Endodermal cell (in vitro differentiated cells): ENCODE measurements at regions not wholly inside any gene's neighbourhood (a gene's known extent, or its start where the extent isn't known, plus 50 kb on each side); places are given as distances from the start of the nearest gene placed in this dataset.

Experiments used
- DNase-seq: peaks from one replicate; pipeline ENCODE4 v3.0.0-alpha.2; 2017
- H3K27ac ChIP-seq: 2 replicates; pipeline ENCODE4 v1.5.1; 2013; ENCODE audit warnings: mild to moderate bottlenecking, low read depth, low read length, moderate library complexity
- H3K27me3 ChIP-seq: 2 replicates; pipeline ENCODE4 v1.6.1; 2013; ENCODE audit warnings: mild to moderate bottlenecking, low read length, moderate library complexity; ENCODE audit not compliant: insufficient read depth, control insufficient read depth, poor library complexity, severe bottlenecking
- H3K36me3 ChIP-seq: 2 replicates; pipeline ENCODE4 v1.7.0; 2013; ENCODE audit warnings: mild to moderate bottlenecking, low read length, moderate library complexity; ENCODE audit not compliant: control insufficient read depth, insufficient read depth
- H3K4me1 ChIP-seq: one replicate; pipeline ENCODE4 v1.7.0; 2013; ENCODE audit warnings: low read length; ENCODE audit not compliant: control insufficient read depth, insufficient read depth
- H3K4me3 ChIP-seq: 2 replicates; pipeline ENCODE4 v1.5.1; 2013; ENCODE audit warnings: mild to moderate bottlenecking, low read length, moderate library complexity
- H3K9ac ChIP-seq: 2 replicates; pipeline ENCODE4 v1.6.1; 2013; ENCODE audit warnings: mild to moderate bottlenecking, low read length, moderate library complexity; ENCODE audit not compliant: poor library complexity, severe bottlenecking; ENCODE audit errors: extremely low read depth
- H3K9me3 ChIP-seq: 2 replicates; pipeline ENCODE4 v1.6.1; 2013; ENCODE audit warnings: mild to moderate bottlenecking, low read length, moderate library complexity; ENCODE audit not compliant: control insufficient read depth
- H3K27ac Mint-ChIP-seq: 2 replicates; pipeline ENCODE4 v1.8.0; 2020; ENCODE audit warnings: mixed read lengths
- H3K27me3 Mint-ChIP-seq: 2 replicates; pipeline ENCODE4 v1.8.0; 2021; ENCODE audit warnings: mild to moderate bottlenecking, mixed read lengths; ENCODE audit not compliant: insufficient read depth
- H3K36me3 Mint-ChIP-seq: 2 replicates; pipeline ENCODE4 v1.8.0; 2020; ENCODE audit warnings: low read depth, mixed read lengths
- H3K4me1 Mint-ChIP-seq: 2 replicates; pipeline ENCODE4 v1.8.0; 2020; ENCODE audit warnings: mixed read lengths
- H3K4me3 Mint-ChIP-seq: 2 replicates; pipeline ENCODE4 v1.8.0; 2020; ENCODE audit warnings: mild to moderate bottlenecking, moderate library complexity, mixed read lengths
- H3K9me3 Mint-ChIP-seq: 2 replicates; pipeline ENCODE4 v1.8.0; 2020; ENCODE audit warnings: mild to moderate bottlenecking, mixed read lengths
- WGBS, 2 experiments: methylation state at CpG; one replicate each; pipeline versions ENCODE4 v1.1.5 to v1.1.7; 2013; ENCODE audit warnings: missing lambda C conversion rate in 2 of 2, mixed read lengths in 1 of 2; ENCODE audit not compliant: insufficient coverage in 1 of 2, insufficient read length in 1 of 2; 5-methylcytosine and 5-hydroxymethylcytosine counted together
- TF ChIP-seq, protein P1 (sequence below): fragments of 200-600 bp; sonication (generic); conservative IDR thresholded peaks from 2 replicates; pipeline ENCODE4 v1.5.0; 2021; ENCODE audit warnings: antibody characterized with exemption, mild to moderate bottlenecking

DNA sequence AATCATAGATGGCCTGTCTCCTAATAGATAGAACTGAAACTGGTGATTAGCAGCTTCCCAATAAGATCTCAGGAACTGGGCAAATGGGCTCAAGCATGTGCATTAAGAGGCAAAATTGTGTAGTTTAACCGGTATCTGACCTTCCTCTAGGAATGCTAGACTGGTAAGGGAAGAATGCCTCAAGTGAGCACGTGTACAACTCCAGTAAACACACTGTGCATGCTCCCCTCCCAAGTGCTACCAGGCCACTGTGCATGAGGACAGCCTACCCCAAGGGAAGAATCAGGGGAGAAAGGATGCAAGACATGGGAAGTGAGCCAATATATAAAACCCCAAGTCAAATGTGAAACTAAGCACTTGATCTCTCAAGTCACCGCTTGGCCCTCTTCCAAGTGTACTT lies 1157.4 kb upstream of the CDH18 start:
- DNase-seq, result no peak
- Mint-ChIP-seq H3K4me3 (no peak overlapping the region), H3K27ac (no peak overlapping the region), H3K9me3 (peaks cover 13% of the 10 kb centered on the region), H3K36me3 (no peaks in the 10 kb centered on the region), H3K4me1 (no peaks in the 10 kb centered on the region), H3K27me3 (no peaks in the 10 kb centered on the region)
- 89 to 95% methylated on average over 3 of the region's 3 CpGs for WGBS, 2 experiments
- Histone ChIP-seq H3K27ac (no peak overlapping the region), H3K9ac (no peak overlapping the region), H3K4me3 (no peak overlapping the region), H3K36me3 (no peaks in the 10 kb centered on the region), H3K9me3 (peaks cover 32% of the 10 kb centered on the region), H3K27me3 (no peaks in the 10 kb centered on the region), H3K4me1 (no peaks in the 10 kb centered on the region)
- TF ChIP-seq, protein P1, sequence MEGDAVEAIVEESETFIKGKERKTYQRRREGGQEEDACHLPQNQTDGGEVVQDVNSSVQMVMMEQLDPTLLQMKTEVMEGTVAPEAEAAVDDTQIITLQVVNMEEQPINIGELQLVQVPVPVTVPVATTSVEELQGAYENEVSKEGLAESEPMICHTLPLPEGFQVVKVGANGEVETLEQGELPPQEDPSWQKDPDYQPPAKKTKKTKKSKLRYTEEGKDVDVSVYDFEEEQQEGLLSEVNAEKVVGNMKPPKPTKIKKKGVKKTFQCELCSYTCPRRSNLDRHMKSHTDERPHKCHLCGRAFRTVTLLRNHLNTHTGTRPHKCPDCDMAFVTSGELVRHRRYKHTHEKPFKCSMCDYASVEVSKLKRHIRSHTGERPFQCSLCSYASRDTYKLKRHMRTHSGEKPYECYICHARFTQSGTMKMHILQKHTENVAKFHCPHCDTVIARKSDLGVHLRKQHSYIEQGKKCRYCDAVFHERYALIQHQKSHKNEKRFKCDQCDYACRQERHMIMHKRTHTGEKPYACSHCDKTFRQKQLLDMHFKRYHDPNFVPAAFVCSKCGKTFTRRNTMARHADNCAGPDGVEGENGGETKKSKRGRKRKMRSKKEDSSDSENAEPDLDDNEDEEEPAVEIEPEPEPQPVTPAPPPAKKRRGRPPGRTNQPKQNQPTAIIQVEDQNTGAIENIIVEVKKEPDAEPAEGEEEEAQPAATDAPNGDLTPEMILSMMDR, result no peak

DNA sequence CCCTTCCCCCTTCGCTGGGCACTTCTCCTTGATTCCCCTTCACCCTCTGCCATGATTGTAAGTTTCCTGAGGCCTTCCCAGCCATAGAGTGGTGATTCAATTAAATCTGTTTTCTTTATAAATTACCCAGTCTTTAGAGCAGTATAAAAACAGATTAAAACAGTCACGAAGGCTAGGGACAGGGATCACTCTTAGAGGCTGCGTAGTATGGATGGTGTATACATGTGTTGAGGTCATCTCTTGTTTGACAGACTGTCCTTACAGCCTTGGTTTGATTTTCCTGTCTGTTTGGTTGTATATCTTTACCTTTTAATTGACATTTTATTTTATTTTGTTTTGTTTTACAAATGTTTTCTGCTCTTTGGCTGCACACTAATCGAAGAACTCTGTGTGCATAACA lies 1155.7 kb upstream of the CDH18 start:
- no peak overlapping the region for H3K4me3 ChIP-seq
- DNase-seq, result no peak
- Mint-ChIP-seq H3K9me3 (peaks cover 11% of the 10 kb centered on the region), H3K4me3 (no peak overlapping the region), H3K27ac (no peak overlapping the region), H3K36me3 (no peaks in the 10 kb centered on the region), H3K27me3 (no peaks in the 10 kb centered on the region), H3K4me1 (no peaks in the 10 kb centered on the region)
- peaks cover 27% of the 10 kb centered on the region for H3K9me3 ChIP-seq
- H3K36me3 ChIP-seq, result no peaks in the 10 kb centered on the region
- H3K27me3 ChIP-seq, result no peaks in the 10 kb centered on the region
- 88% methylated on average over 4 of the region's 4 CpGs; no CpG with 5 or more reads in 1 of the 2 experiments for WGBS, 2 experiments
- TF ChIP-seq, protein P1, result no peak
- H3K9ac ChIP-seq, result no peak overlapping the region
- no peaks in the 10 kb centered on the region for H3K4me1 ChIP-seq
- no peak overlapping the region for H3K27ac ChIP-seq

DNA sequence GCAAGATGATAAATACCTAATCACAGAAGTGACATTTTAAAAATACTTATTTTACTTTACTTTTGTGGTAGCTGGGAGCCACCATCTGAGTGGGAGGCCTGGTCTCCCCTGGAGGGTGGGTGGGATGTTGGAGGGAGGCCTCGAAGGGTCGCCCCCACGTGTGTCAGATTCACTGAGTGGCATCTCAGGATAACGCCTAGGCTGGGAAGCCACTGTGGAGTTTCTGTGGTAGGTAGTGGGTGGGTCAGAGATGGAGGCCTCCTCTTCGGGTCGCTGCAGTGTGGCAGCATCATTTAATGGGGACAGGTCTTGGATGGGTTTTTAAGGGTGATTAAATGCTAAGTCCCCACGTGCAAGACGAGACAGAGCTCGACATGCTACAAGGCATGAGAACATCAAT lies 1154.8 kb upstream of the CDH18 start:
- DNase-seq, result no peak
- Mint-ChIP-seq H3K36me3 (no peaks in the 10 kb centered on the region), H3K27ac (no peak overlapping the region), H3K4me1 (no peaks in the 10 kb centered on the region), H3K9me3 (peaks cover 7% of the 10 kb centered on the region), H3K27me3 (no peaks in the 10 kb centered on the region), H3K4me3 (no peak overlapping the region)
- Histone ChIP-seq H3K4me1 (no peaks in the 10 kb centered on the region), H3K4me3 (no peak overlapping the region), H3K27me3 (no peaks in the 10 kb centered on the region), H3K9ac (no peak overlapping the region), H3K9me3 (peaks cover 25% of the 10 kb centered on the region), H3K36me3 (no peaks in the 10 kb centered on the region), H3K27ac (no peak overlapping the region)
- TF ChIP-seq, protein P1, result no peak
- 92 to 94% methylated on average over 4 to 9 of the region's 9 CpGs for WGBS, 2 experiments
